ENCODE measurements at regions not wholly inside any gene's neighbourhood (a gene's known extent, or its start where the extent isn't known, plus 50 kb on each side); places are given as distances from the start of the nearest gene placed in this dataset.

GRCh38 chr5:175306381-175306780, 137.6 kb downstream of the DRD1 start:
- no peak for TF ChIP-seq CTCF (IDR thresholded peaks at IDR 0.05)
- TF ChIP-seq MAX (IDR thresholded peaks at IDR 0.05), result peak; percentile 30; the same call in 1 of the 2 replicates
- TF ChIP-seq POLR2AphosphoS2 (conservative IDR thresholded peaks at IDR 0.05; ENCODE audit: low read length), result no peak
- TF ChIP-seq POLR2A (IDR thresholded peaks at IDR 0.05; ENCODE audit: low read length), result no peak
- no peak for TF ChIP-seq RAD21 (conservative IDR thresholded peaks at IDR 0.05 in 1 of 2, IDR thresholded peaks at IDR 0.05 in 1 of 2)
- no peak for TF ChIP-seq USF2 (IDR thresholded peaks at IDR 0.05)
- TF ChIP-seq CHD2 (IDR thresholded peaks at IDR 0.05; ENCODE audit: low read length, partially characterized antibody), result no peak
- TF ChIP-seq ZFP36 (IDR thresholded peaks at IDR 0.05; ENCODE audit: borderline replicate concordance, partially characterized antibody), result no peak
- no peak for TF ChIP-seq ESRRA (IDR thresholded peaks at IDR 0.05; ENCODE audit: borderline replicate concordance, low read length)
- no peak for TF ChIP-seq ELK1 (IDR thresholded peaks at IDR 0.05; ENCODE audit: low read depth, low read length)
- no peak for TF ChIP-seq JUN (IDR thresholded peaks at IDR 0.05)
- TF ChIP-seq E2F6 (IDR thresholded peaks at IDR 0.05; ENCODE audit: borderline replicate concordance, low read depth), result no peak

Data from A549 (cell line).